K562 (cell line): ENCODE measurements at regions not wholly inside any gene's neighbourhood (a gene's known extent, or its start where the extent isn't known, plus 50 kb on each side); places are given as distances from the start of the nearest gene placed in this dataset.

ENCODE experiments used
- CHD1 ChIP-seq: fragments of 200-600 bp; sonication (generic); IDR thresholded peaks from one replicate; pipeline ENCODE4 v1.6.1; 2012; ENCODE audit warnings: mild to moderate bottlenecking, moderate library complexity, low read length, inconsistent platforms
- EHMT2 ChIP-seq: fragments of 450-650 bp; IDR thresholded peaks from 2 replicates; pipeline ENCODE4 v1.6.1; 2018; ENCODE audit warnings: antibody characterized with exemption
- ZFP36 ChIP-seq: fragments of 150-350 bp; IDR thresholded peaks from 2 replicates; pipeline ENCODE4 v1.6.1; 2018; ENCODE audit warnings: low read length, low read depth; ENCODE audit not compliant: partially characterized antibody
- ZNF121 ChIP-seq: sonication (generic); formaldehyde crosslinking; conservative IDR thresholded peaks from 2 replicates; pipeline ENCODE4 v1.8.0; 2022; ENCODE audit warnings: missing genetic modification reagents
- TF ChIP-seq, protein P1 (sequence below): fragments of 450-650 bp; IDR thresholded peaks from 2 replicates; pipeline ENCODE4 v1.6.1; 2016; ENCODE audit warnings: missing biosample characterization, missing genetic modification characterization
- TF ChIP-seq, protein P2 (sequence below), 3 experiments: IDR thresholded peaks in 2 of 3; conservative IDR thresholded peaks in 1 of 3; 2 replicates each; pipeline ENCODE4 v1.5.1; 2011 to 2012; ENCODE audit warnings: low read length in 3 of 3, mild to moderate bottlenecking in 3 of 3, control low read depth in 2 of 3, improper control_type of control experiment in 1 of 3, inconsistent platforms in 1 of 3, low read depth in 1 of 3, mixed read lengths in 1 of 3, moderate library complexity in 1 of 3; ENCODE audit not compliant: insufficient read depth in 2 of 3
- TF ChIP-seq, protein P3 (sequence below): fragments of 250-450 bp; sonication (Bioruptor Pico); IDR thresholded peaks from 2 replicates; pipeline ENCODE4 v1.4.0; 2020; ENCODE audit warnings: borderline replicate concordance
- TF ChIP-seq, protein P4 (sequence below): sonication (generic); formaldehyde crosslinking; IDR thresholded peaks from 2 replicates; pipeline ENCODE4 v1.8.1; 2022; ENCODE audit warnings: missing genetic modification reagents
- TF ChIP-seq, protein P5 (sequence below): fragments of 250-450 bp; sonication (Bioruptor Pico); IDR thresholded peaks from 2 replicates; pipeline ENCODE4 v1.8.0; 2021; ENCODE audit warnings: borderline replicate concordance, mild to moderate bottlenecking, moderate library complexity; ENCODE audit not compliant: poor library complexity, severe bottlenecking

DNA sequence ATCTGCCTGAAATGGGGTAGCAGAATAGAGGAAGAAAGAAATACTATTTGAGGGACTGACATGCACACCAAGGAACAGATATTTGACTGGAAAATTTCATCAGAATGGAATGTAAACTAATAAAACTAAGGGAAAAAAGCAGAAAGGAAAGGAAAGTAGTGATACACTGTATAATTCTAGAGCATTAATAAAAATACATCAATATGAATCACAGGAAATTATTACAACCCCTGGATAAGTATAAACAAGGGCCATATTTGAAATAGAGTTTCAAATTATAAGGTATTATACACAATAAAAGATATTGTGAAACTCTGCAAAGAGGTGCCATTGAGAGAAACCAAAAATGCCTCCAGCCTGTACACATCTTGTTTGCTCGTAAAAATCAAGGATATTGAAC lies 149.6 kb downstream of the ICOS start:
- TF ChIP-seq ZNF121 (CRISPR knock-in tag) (no peak), CHD1 (no peak), EHMT2 (no peak), ZFP36 (no peak)
- TF ChIP-seq, protein P1, sequence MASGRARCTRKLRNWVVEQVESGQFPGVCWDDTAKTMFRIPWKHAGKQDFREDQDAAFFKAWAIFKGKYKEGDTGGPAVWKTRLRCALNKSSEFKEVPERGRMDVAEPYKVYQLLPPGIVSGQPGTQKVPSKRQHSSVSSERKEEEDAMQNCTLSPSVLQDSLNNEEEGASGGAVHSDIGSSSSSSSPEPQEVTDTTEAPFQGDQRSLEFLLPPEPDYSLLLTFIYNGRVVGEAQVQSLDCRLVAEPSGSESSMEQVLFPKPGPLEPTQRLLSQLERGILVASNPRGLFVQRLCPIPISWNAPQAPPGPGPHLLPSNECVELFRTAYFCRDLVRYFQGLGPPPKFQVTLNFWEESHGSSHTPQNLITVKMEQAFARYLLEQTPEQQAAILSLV (tag): no peak
- TF ChIP-seq, protein P2, sequence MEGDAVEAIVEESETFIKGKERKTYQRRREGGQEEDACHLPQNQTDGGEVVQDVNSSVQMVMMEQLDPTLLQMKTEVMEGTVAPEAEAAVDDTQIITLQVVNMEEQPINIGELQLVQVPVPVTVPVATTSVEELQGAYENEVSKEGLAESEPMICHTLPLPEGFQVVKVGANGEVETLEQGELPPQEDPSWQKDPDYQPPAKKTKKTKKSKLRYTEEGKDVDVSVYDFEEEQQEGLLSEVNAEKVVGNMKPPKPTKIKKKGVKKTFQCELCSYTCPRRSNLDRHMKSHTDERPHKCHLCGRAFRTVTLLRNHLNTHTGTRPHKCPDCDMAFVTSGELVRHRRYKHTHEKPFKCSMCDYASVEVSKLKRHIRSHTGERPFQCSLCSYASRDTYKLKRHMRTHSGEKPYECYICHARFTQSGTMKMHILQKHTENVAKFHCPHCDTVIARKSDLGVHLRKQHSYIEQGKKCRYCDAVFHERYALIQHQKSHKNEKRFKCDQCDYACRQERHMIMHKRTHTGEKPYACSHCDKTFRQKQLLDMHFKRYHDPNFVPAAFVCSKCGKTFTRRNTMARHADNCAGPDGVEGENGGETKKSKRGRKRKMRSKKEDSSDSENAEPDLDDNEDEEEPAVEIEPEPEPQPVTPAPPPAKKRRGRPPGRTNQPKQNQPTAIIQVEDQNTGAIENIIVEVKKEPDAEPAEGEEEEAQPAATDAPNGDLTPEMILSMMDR (IDR thresholded peaks at IDR 0.05 in 2 of 3, conservative IDR thresholded peaks at IDR 0.05 in 1 of 3; ENCODE audit: insufficient read depth in 2 of 3, low read depth in 1 of 3, low read length in 3 of 3): no peak
- TF ChIP-seq, protein P3, sequence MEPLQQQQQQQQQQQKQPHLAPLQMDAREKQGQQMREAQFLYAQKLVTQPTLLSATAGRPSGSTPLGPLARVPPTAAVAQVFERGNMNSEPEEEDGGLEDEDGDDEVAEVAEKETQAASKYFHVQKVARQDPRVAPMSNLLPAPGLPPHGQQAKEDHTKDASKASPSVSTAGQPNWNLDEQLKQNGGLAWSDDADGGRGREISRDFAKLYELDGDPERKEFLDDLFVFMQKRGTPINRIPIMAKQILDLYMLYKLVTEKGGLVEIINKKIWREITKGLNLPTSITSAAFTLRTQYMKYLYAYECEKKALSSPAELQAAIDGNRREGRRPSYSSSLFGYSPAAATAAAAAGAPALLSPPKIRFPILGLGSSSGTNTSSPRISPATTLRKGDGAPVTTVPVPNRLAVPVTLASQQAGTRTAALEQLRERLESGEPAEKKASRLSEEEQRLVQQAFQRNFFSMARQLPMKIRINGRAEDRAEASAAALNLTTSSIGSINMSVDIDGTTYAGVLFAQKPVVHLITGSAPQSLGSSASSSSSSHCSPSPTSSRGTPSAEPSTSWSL: no peak
- TF ChIP-seq, protein P4, sequence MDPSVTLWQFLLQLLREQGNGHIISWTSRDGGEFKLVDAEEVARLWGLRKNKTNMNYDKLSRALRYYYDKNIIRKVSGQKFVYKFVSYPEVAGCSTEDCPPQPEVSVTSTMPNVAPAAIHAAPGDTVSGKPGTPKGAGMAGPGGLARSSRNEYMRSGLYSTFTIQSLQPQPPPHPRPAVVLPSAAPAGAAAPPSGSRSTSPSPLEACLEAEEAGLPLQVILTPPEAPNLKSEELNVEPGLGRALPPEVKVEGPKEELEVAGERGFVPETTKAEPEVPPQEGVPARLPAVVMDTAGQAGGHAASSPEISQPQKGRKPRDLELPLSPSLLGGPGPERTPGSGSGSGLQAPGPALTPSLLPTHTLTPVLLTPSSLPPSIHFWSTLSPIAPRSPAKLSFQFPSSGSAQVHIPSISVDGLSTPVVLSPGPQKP (CRISPR knock-in tag): no peak
- TF ChIP-seq, protein P5, sequence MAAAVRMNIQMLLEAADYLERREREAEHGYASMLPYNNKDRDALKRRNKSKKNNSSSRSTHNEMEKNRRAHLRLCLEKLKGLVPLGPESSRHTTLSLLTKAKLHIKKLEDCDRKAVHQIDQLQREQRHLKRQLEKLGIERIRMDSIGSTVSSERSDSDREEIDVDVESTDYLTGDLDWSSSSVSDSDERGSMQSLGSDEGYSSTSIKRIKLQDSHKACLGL (CRISPR knock-in tag): no peak
